ENCODE measurements at regions not wholly inside any gene's neighbourhood (a gene's known extent, or its start where the extent isn't known, plus 50 kb on each side); places are given as distances from the start of the nearest gene placed in this dataset.

DNA sequence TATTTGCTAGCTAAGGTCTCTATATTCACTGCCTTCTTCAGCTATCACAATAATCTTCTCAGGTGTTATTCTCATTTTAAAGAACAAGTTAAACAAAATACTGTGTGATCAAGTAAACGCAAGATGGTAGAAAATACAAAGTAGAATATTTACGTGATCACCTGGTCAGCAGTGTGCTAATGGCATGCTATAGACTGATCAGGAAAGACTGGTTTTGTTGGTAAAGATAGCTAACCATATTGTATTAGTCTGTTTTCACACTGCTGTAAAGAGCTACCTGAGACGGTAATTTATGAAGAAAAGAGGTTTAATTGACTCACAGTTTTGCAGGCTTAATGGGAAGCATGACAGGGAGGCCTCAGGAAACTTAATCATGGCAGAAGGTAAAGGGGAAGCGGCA, 50.4 kb downstream of the ZBTB38 start:
- no peaks in the 10 kb centered on the region for H3K9me3 Mint-ChIP-seq (ENCODE audit: unreplicated experiment)
- H3K36me3 Mint-ChIP-seq (ENCODE audit: low read depth, unreplicated experiment) = peaks cover 42% of the 10 kb centered on the region
- Histone ChIP-seq H4K20me1 (ENCODE audit: insufficient read depth, low read length) (no peaks in the 10 kb centered on the region), H3K27ac (ENCODE audit: low read depth, low read length) (no peak overlapping the region), H3K4me1 (ENCODE audit: insufficient read depth, low read length) (peaks cover 30% of the 10 kb centered on the region), H3K4me3 (ENCODE audit: insufficient read depth, low read depth, low read length) (no peak overlapping the region), H3K4me2 (ENCODE audit: low read length) (no peak overlapping the region), H3K36me3 (ENCODE audit: insufficient read depth, low read length) (peaks cover 47% of the 10 kb centered on the region), H2AFZ (ENCODE audit: low read depth, low read length) (no peak overlapping the region), H3K9ac (ENCODE audit: low read length) (no peak overlapping the region), H3K27me3 (ENCODE audit: insufficient read depth, low read length) (no peaks in the 10 kb centered on the region), H3K9me3 (ENCODE audit: insufficient read depth, low read depth, low read length) (no peaks in the 10 kb centered on the region), H3K79me2 (ENCODE audit: insufficient read depth, low read length) (peaks cover 81% of the 10 kb centered on the region)
- peaks cover 18% of the 10 kb centered on the region for H3K4me1 Mint-ChIP-seq (ENCODE audit: low read depth, unreplicated experiment)
- FAIRE-seq (no peak), DNase-seq (ENCODE audit: low read depth) (no peak)
- TF ChIP-seq EZH2 (IDR thresholded peaks at IDR 0.05; ENCODE audit: insufficient read depth, low read length) = no peak
- TF ChIP-seq, protein P1, sequence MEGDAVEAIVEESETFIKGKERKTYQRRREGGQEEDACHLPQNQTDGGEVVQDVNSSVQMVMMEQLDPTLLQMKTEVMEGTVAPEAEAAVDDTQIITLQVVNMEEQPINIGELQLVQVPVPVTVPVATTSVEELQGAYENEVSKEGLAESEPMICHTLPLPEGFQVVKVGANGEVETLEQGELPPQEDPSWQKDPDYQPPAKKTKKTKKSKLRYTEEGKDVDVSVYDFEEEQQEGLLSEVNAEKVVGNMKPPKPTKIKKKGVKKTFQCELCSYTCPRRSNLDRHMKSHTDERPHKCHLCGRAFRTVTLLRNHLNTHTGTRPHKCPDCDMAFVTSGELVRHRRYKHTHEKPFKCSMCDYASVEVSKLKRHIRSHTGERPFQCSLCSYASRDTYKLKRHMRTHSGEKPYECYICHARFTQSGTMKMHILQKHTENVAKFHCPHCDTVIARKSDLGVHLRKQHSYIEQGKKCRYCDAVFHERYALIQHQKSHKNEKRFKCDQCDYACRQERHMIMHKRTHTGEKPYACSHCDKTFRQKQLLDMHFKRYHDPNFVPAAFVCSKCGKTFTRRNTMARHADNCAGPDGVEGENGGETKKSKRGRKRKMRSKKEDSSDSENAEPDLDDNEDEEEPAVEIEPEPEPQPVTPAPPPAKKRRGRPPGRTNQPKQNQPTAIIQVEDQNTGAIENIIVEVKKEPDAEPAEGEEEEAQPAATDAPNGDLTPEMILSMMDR (IDR thresholded peaks at IDR 0.05; ENCODE audit: insufficient read depth, low read depth, low read length) = no peak
- H3K4me3 Mint-ChIP-seq (ENCODE audit: unreplicated experiment) = no peak overlapping the region
- no peak overlapping the region for H3K27ac Mint-ChIP-seq (ENCODE audit: unreplicated experiment)
- H3K27me3 Mint-ChIP-seq (ENCODE audit: low read depth, unreplicated experiment) = no peaks in the 10 kb centered on the region

GRCh38 chr3:141419946-141420345, 51.6 kb downstream of the ZBTB38 start:
- peaks cover 13% of the 10 kb centered on the region for H3K4me1 Mint-ChIP-seq (ENCODE audit: low read depth, unreplicated experiment)
- peak overlapping the region; percentile 87 for H3K27ac ChIP-seq (ENCODE audit: low read depth, low read length)
- H3K9me3 ChIP-seq (ENCODE audit: insufficient read depth, low read depth, low read length) = no peaks in the 10 kb centered on the region
- H2AFZ ChIP-seq (ENCODE audit: low read depth, low read length) = no peak overlapping the region
- no peak overlapping the region for H3K27ac Mint-ChIP-seq (ENCODE audit: unreplicated experiment)
- H3K79me2 ChIP-seq (ENCODE audit: insufficient read depth, low read length) = peaks cover 83% of the 10 kb centered on the region
- H3K4me3 Mint-ChIP-seq (ENCODE audit: unreplicated experiment) = no peak overlapping the region
- no peaks in the 10 kb centered on the region for H3K27me3 Mint-ChIP-seq (ENCODE audit: low read depth, unreplicated experiment)
- no peaks in the 10 kb centered on the region for H3K9me3 Mint-ChIP-seq (ENCODE audit: unreplicated experiment)
- H3K27me3 ChIP-seq (ENCODE audit: insufficient read depth, low read length) = no peaks in the 10 kb centered on the region
- no peak for TF ChIP-seq EZH2 (IDR thresholded peaks at IDR 0.05; ENCODE audit: insufficient read depth, low read length)
- TF ChIP-seq, protein P1 (IDR thresholded peaks at IDR 0.05; ENCODE audit: insufficient read depth, low read depth, low read length) = no peak
- H3K36me3 ChIP-seq (ENCODE audit: insufficient read depth, low read length) = peaks cover 36% of the 10 kb centered on the region
- peaks cover 19% of the 10 kb centered on the region for H3K4me1 ChIP-seq (ENCODE audit: insufficient read depth, low read length)
- H3K4me2 ChIP-seq (ENCODE audit: low read length) = no peak overlapping the region
- DNase-seq (ENCODE audit: low read depth) = no peak
- H4K20me1 ChIP-seq (ENCODE audit: insufficient read depth, low read length) = no peaks in the 10 kb centered on the region
- H3K9ac ChIP-seq (ENCODE audit: low read length) = no peak overlapping the region
- H3K4me3 ChIP-seq (ENCODE audit: insufficient read depth, low read depth, low read length) = no peak overlapping the region
- peaks cover 34% of the 10 kb centered on the region for H3K36me3 Mint-ChIP-seq (ENCODE audit: low read depth, unreplicated experiment)
- no peak for FAIRE-seq

DNA sequence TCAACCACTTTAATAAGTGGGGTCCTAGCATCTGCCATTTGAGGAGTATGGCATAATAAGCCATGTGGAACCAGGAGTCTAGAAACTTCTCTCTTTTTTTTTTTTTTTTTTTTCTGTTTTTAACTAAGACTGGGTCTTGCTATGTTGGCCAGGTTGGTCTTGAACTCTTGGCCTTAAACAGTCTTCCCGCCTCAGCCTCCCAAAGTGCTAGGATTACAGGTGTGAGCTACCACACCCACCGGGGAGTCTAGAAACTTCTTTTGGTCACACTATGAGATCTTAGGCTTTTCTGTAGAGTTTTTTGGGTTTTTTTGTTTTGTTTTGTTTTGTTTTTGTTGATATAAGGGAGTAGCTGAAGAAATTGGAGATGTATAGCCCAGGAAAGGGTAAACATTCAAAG, 52.9 kb downstream of the ZBTB38 start:
- FAIRE-seq (no peak), DNase-seq (ENCODE audit: low read depth) (no peak)
- peak overlapping the region; percentile 69 for H3K9ac ChIP-seq (ENCODE audit: low read length)
- peaks cover 28% of the 10 kb centered on the region for H3K36me3 Mint-ChIP-seq (ENCODE audit: low read depth, unreplicated experiment)
- peaks cover 12% of the 10 kb centered on the region for H3K4me1 Mint-ChIP-seq (ENCODE audit: low read depth, unreplicated experiment)
- peaks cover 83% of the 10 kb centered on the region for H3K79me2 ChIP-seq (ENCODE audit: insufficient read depth, low read length)
- H3K9me3 ChIP-seq (ENCODE audit: insufficient read depth, low read depth, low read length) = no peaks in the 10 kb centered on the region
- TF ChIP-seq EZH2 (IDR thresholded peaks at IDR 0.05; ENCODE audit: insufficient read depth, low read length) = no peak
- TF ChIP-seq, protein P1 (IDR thresholded peaks at IDR 0.05; ENCODE audit: insufficient read depth, low read depth, low read length) = no peak
- H3K27me3 ChIP-seq (ENCODE audit: insufficient read depth, low read length) = no peaks in the 10 kb centered on the region
- no peaks in the 10 kb centered on the region for H4K20me1 ChIP-seq (ENCODE audit: insufficient read depth, low read length)
- H2AFZ ChIP-seq (ENCODE audit: low read depth, low read length) = no peak overlapping the region
- H3K9me3 Mint-ChIP-seq (ENCODE audit: unreplicated experiment) = no peaks in the 10 kb centered on the region
- H3K4me1 ChIP-seq (ENCODE audit: insufficient read depth, low read length) = peaks cover 27% of the 10 kb centered on the region
- H3K4me3 ChIP-seq (ENCODE audit: insufficient read depth, low read depth, low read length) = no peak overlapping the region
- peak overlapping the region; percentile 77 for H3K27ac Mint-ChIP-seq (ENCODE audit: unreplicated experiment)
- H3K4me3 Mint-ChIP-seq (ENCODE audit: unreplicated experiment) = no peak overlapping the region
- H3K27me3 Mint-ChIP-seq (ENCODE audit: low read depth, unreplicated experiment) = no peaks in the 10 kb centered on the region
- peak overlapping the region; percentile 63 for H3K4me2 ChIP-seq (ENCODE audit: low read length)
- peaks cover 25% of the 10 kb centered on the region for H3K36me3 ChIP-seq (ENCODE audit: insufficient read depth, low read length)
- peak overlapping the region; percentile 87 for H3K27ac ChIP-seq (ENCODE audit: low read depth, low read length)

All from astrocyte (in vitro differentiated cells and primary cell).